GM12865 (cell line): ENCODE measurements at regions not wholly inside any gene's neighbourhood (a gene's known extent, or its start where the extent isn't known, plus 50 kb on each side); places are given as distances from the start of the nearest gene placed in this dataset.

Source experiments
- DNase-seq: peaks from one replicate; pipeline ENCODE4 v3.0.0; 2010; ENCODE audit warnings: low read depth
- H3K4me3 ChIP-seq: 2 replicates; pipeline ENCODE4 v1.5.1; 2011; ENCODE audit warnings: mild to moderate bottlenecking, low read depth, low read length, control low read depth
- TF ChIP-seq, protein P1 (sequence below): IDR thresholded peaks from 2 replicates; pipeline ENCODE4 v1.5.1; 2011; ENCODE audit warnings: low read length, control low read depth, low read depth, inconsistent platforms; ENCODE audit not compliant: insufficient read depth; ENCODE audit errors: missing control alignments

DNA sequence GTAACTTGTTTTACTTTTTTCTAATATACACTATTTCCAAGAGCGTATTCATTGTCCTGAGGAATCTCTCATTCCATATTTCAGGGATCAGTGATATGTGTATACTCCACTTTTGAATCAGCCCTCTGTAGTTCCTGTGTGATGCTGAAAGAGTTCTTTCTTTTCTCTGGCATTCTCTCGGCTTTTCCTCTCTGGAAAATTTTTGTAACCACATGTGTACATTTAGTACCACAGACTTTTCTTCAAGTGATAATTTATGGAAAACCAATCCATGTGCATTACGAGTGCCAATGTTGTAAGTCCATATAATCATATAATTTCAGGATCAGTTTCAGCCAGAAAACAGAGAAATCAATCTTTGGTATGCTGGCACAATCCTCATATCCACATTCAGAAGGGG lies 102.2 kb upstream of the MBNL2 start:
- no peak for DNase-seq
- TF ChIP-seq, protein P1, sequence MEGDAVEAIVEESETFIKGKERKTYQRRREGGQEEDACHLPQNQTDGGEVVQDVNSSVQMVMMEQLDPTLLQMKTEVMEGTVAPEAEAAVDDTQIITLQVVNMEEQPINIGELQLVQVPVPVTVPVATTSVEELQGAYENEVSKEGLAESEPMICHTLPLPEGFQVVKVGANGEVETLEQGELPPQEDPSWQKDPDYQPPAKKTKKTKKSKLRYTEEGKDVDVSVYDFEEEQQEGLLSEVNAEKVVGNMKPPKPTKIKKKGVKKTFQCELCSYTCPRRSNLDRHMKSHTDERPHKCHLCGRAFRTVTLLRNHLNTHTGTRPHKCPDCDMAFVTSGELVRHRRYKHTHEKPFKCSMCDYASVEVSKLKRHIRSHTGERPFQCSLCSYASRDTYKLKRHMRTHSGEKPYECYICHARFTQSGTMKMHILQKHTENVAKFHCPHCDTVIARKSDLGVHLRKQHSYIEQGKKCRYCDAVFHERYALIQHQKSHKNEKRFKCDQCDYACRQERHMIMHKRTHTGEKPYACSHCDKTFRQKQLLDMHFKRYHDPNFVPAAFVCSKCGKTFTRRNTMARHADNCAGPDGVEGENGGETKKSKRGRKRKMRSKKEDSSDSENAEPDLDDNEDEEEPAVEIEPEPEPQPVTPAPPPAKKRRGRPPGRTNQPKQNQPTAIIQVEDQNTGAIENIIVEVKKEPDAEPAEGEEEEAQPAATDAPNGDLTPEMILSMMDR, result no peak
- no peak overlapping the region for H3K4me3 ChIP-seq

DNA sequence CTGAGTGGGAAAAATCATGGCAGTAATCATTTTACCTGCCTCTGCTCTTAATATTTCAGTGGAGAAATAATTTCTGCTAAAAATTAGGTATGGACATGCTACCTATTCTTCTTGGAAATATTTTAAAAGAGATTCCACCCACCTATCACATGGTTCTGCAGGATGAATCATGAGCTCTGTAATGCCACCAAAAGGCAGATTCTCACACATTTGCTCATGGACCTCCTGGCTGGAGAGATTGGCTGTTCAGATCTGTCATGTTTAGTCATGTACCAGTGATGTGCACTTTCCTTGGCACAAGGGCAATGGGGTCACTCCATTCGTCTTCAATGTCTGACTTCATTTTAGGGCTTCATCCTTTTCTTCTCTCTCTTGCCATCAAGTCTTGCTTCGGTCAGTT lies 101.8 kb upstream of the MBNL2 start:
- DNase-seq, result no peak
- H3K4me3 ChIP-seq, result no peak overlapping the region
- TF ChIP-seq, protein P1, result no peak

DNA sequence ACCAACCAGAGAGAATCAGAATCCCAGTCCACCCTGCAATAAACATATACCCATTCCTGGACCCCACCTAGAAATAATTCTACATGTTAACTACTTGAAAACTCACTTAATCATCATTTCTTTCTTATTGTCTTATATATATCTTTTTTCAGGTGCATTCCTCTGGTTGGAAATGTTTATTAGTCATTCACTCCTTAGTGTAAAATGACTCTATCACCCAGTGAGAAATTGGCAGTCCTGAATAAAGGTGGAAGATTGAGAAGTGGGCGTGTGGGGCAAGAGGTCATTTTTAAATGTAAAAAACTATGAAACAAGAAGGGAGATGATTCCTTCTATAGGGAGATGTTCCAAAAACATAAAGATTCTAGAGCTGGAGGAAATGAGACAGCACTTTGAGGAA lies 101.2 kb upstream of the MBNL2 start:
- H3K4me3 ChIP-seq, result no peak overlapping the region
- TF ChIP-seq, protein P1, result no peak
- no peak for DNase-seq

GRCh38 chr13:97121894-97122293 lies 100.2 kb upstream of the MBNL2 start:
- no peak for DNase-seq
- TF ChIP-seq, protein P1, result no peak
- H3K4me3 ChIP-seq, result no peak overlapping the region

DNA sequence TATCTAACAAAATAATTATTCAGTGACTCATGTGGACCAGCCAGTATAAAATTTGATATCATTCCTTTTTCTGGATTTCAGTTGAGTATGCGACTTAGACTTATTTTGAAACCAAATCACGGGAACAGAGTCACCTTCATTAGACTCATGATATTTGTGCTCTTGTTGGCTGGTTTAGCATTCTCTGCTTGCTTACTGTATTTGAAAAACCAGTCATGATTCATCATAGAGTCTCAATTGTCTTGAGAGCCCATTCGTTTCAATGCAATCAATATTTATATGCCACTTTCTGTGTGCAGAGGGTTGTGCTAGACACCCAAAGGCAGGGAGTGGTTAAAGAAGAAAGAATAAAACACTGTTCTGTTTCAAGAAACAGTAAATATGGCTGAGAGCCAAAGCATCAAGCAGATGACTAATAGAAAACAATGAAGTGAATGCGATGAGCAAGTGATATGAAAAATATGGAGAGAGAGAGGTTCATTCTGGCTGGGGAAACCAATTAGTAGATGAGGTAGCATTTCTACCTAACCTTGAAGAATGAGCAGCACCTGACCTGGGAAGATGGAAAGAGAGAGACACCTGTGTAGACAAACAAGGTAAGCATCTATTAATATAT lies 99.6 kb upstream of the MBNL2 start:
- DNase-seq, result no peak
- no peak overlapping the region for H3K4me3 ChIP-seq

GRCh38 chr13:97124206-97124605 lies 97.9 kb upstream of the MBNL2 start:
- no peak overlapping the region for H3K4me3 ChIP-seq
- no peak for DNase-seq
- TF ChIP-seq, protein P1, result no peak

More for the DNA sequence above, 99.6 kb upstream of the MBNL2 start:
- TF ChIP-seq, protein P1, result no peak

- TF ChIP-seq, protein P1, result no peak
- no peak overlapping the region for H3K4me3 ChIP-seq
- peak; percentile 70 for DNase-seq
Measured at GRCh38 chr13:97124915-97125809, 97.0 kb upstream of the MBNL2 start.
